HepG2 (cell line): ENCODE measurements at regions not wholly inside any gene's neighbourhood (a gene's known extent, or its start where the extent isn't known, plus 50 kb on each side); places are given as distances from the start of the nearest gene placed in this dataset.

Experiments used
- ATAC-seq: fragments of 200-7000 bp; cut with Tn5 transposase; 3 replicates; pipeline ENCODE4 v1.9.1; 2020; ENCODE audit warnings: mild to moderate bottlenecking, moderate library complexity
- BruUV-seq: library from RNA; stranded (reverse); fragments of 400-500 nt; replicated peaks from 2 replicates; lab custom pipeline; 2021; lab: Mats Ljungman, UMichigan
- CTCF ChIA-PET: fragments of 300-600 bp; formaldehyde crosslinking; extraction: SDS; loops from one replicate; lab custom pipeline; 2021; ENCODE audit warnings: low total read pairs, inconsistent platforms, low intra/inter-chr PET ratio; lab: Yijun Ruan, JAX
- POLR2A ChIA-PET: fragments of 350-600 bp; sonication (Branson Sonifier 250); formaldehyde crosslinking; loops from one replicate; lab custom pipeline; 2020; ENCODE audit warnings: antibody characterized with exemption, inconsistent platforms; lab: Yijun Ruan, JAX
- DNase-seq: peaks from one replicate; pipeline ENCODE4 v3.0.0-alpha.2; 2015; ENCODE audit warnings: low spot score
- FAIRE-seq: peaks from 3 replicates; lab custom pipeline; 2011; peaks lifted over from hg19 to GRCh38; lab: Jason Lieb, UNC
- H2AFZ ChIP-seq: one replicate; pipeline ENCODE4 v1.6.1; 2011; ENCODE audit warnings: low read length, inconsistent platforms
- H3K27ac ChIP-seq: fragments of 300-600 bp; 3 replicates; pipeline ENCODE4 v1.8.0; 2011; ENCODE audit warnings: mixed run types, mild to moderate bottlenecking, mixed read lengths, low read length, inconsistent platforms; ENCODE audit not compliant: insufficient read depth; ENCODE audit errors: extremely low read length
- H3K27me3 ChIP-seq, 2 experiments: fragments of 200-600 bp in 1 of 2; 2 replicates in 1 of 2; 3 replicates in 1 of 2; pipeline versions ENCODE4 v1.6.0 to v1.8.0; 2011; ENCODE audit warnings: low read length in 2 of 2, mild to moderate bottlenecking in 2 of 2, moderate library complexity in 2 of 2, inconsistent platforms in 1 of 2; ENCODE audit not compliant: insufficient read depth in 2 of 2, control insufficient read depth in 1 of 2
- H3K36me3 ChIP-seq, 2 experiments: fragments of 200-600 bp in 1 of 2; replicated peaks in 1 of 2; 2 replicates in 1 of 2; 3 replicates in 1 of 2; pipeline versions ENCODE4 v1.5.1 to v1.8.0; 2011; ENCODE audit warnings: low read length in 2 of 2, inconsistent platforms in 1 of 2; ENCODE audit not compliant: insufficient read depth in 2 of 2, control insufficient read depth in 1 of 2
- H3K4me1 ChIP-seq: 2 replicates; pipeline ENCODE4 v1.5.1; 2012; ENCODE audit warnings: low read length, inconsistent platforms; ENCODE audit not compliant: insufficient read depth
- H3K4me2 ChIP-seq: 2 replicates; pipeline ENCODE4 v1.6.0; 2011; ENCODE audit warnings: low read depth, low read length, inconsistent platforms
- H3K4me3 ChIP-seq, 3 experiments: fragments of 200-600 bp in 1 of 3; sonication (generic), shearing (Covaris generic) in 1 of 3; replicated peaks in 1 of 3; 2 replicates each; pipeline ENCODE4 v1.5.1; 2011 to 2016; ENCODE audit warnings: low read length in 3 of 3, inconsistent platforms in 2 of 3, low read depth in 2 of 3, mild to moderate bottlenecking in 2 of 3, control low read depth in 1 of 3, mixed read lengths in 1 of 3; ENCODE audit not compliant: insufficient read depth in 1 of 3
- H3K79me2 ChIP-seq: one replicate; pipeline ENCODE4 v1.6.1; 2011; ENCODE audit warnings: low read length, inconsistent platforms; ENCODE audit not compliant: insufficient read depth
- H3K9ac ChIP-seq: 2 replicates; pipeline ENCODE4 v1.6.0; 2011; ENCODE audit warnings: mild to moderate bottlenecking, low read depth, low read length, inconsistent platforms; ENCODE audit not compliant: insufficient read depth
- H3K9me3 ChIP-seq: 2 replicates; pipeline ENCODE4 v1.5.1; 2012; ENCODE audit warnings: mild to moderate bottlenecking, low read length
- H4K20me1 ChIP-seq: 2 replicates; pipeline ENCODE4 v1.6.0; 2011; ENCODE audit warnings: inconsistent platforms, mild to moderate bottlenecking, low read length, moderate library complexity; ENCODE audit not compliant: insufficient read depth
- CBFB ChIP-seq: sonication (generic); formaldehyde crosslinking; IDR thresholded peaks from 2 replicates; pipeline ENCODE4 v1.4.0; 2020; ENCODE audit warnings: missing genetic modification reagents
- CENPBD1 ChIP-seq: sonication (generic); formaldehyde crosslinking; IDR thresholded peaks from 2 replicates; pipeline ENCODE4 v1.8.0; 2022; ENCODE audit warnings: missing genetic modification reagents, low read depth, mild to moderate bottlenecking, borderline replicate concordance
- CENPT ChIP-seq: sonication (generic); formaldehyde crosslinking; IDR thresholded peaks from 2 replicates; pipeline ENCODE4 v1.8.0; 2022; ENCODE audit warnings: low read depth, mild to moderate bottlenecking, moderate library complexity, missing genetic modification reagents
- PBX3 ChIP-seq: sonication (generic); formaldehyde crosslinking; IDR thresholded peaks from 2 replicates; pipeline ENCODE4 v1.8.1; 2023; ENCODE audit warnings: missing genetic modification reagents, inconsistent platforms, borderline replicate concordance
- RBM39 ChIP-seq: fragments of 200-400 bp; formaldehyde crosslinking; IDR thresholded peaks from one replicate; pipeline ENCODE4 v1.6.1; 2018; ENCODE audit warnings: antibody characterized with exemption, mild to moderate bottlenecking, low read depth, low read length; ENCODE audit not compliant: poor library complexity, severe bottlenecking
- REPIN1 ChIP-seq: sonication (generic); formaldehyde crosslinking; IDR thresholded peaks from 2 replicates; pipeline ENCODE4 v1.8.0; 2022; ENCODE audit warnings: missing genetic modification reagents, low read depth, mild to moderate bottlenecking, borderline replicate concordance
- ZNF235 ChIP-seq: sonication (generic); formaldehyde crosslinking; IDR thresholded peaks from 2 replicates; pipeline ENCODE4 v1.8.1; 2023; ENCODE audit warnings: mild to moderate bottlenecking, missing genetic modification reagents, borderline replicate concordance
- ZNF281 ChIP-seq: sonication (generic); formaldehyde crosslinking; IDR thresholded peaks from 2 replicates; pipeline ENCODE4 v1.4.0; 2020; ENCODE audit warnings: missing genetic modification reagents, borderline replicate concordance
- ZNF556 ChIP-seq: sonication (generic); formaldehyde crosslinking; IDR thresholded peaks from 2 replicates; pipeline ENCODE4 v1.4.0; 2020; ENCODE audit warnings: mild to moderate bottlenecking, missing genetic modification reagents, borderline replicate concordance
- WGBS: methylation state at CpG from one replicate; pipeline ENCODE4 v1.1.6; 2017; ENCODE audit warnings: low lambda C conversion rate; 5-methylcytosine and 5-hydroxymethylcytosine counted together
- in situ Hi-C: cut with HindIII; loops from 2 replicates; pipeline ENCODE4 v1.10.0; 2017; ENCODE audit warnings: low pct_unique_long_range_greater_than_20kb; ENCODE audit not compliant: extremely low pct_ligation_motif_present
- intact Hi-C: fragments of 100-400 bp; cut with micrococcal nuclease; formaldehyde crosslinking; loops from one replicate; pipeline ENCODE4 v1.10.0; 2022; ENCODE audit not compliant: unreplicated experiment

GRCh38 chr2:10982931-10983701, 71.4 kb downstream of the KCNF1 start:
- peaks cover 21% of the 10 kb centered on the region for H3K9me3 ChIP-seq
- no peak overlapping the region for H3K4me3 ChIP-seq
- no peaks in the 10 kb centered on the region for H4K20me1 ChIP-seq
- BruUV-seq, result no TSS peak
- ATAC-seq (no peak), FAIRE-seq (no peak), DNase-seq (no peak)
- no peak overlapping the region for H3K9ac ChIP-seq
- ChIA-PET CTCF (no interaction called here), POLR2A (no interaction called here)
- no peaks in the 10 kb centered on the region for H3K4me1 ChIP-seq
- WGBS, result 58% methylated on average over 25 of the region's 25 CpGs
- no peaks in the 10 kb centered on the region for H3K79me2 ChIP-seq
- TF ChIP-seq ZNF556 (CRISPR knock-in tag) (peak; percentile 100), CENPT (CRISPR knock-in tag) (no peak)
- no peak overlapping the region for H3K4me2 ChIP-seq
- H3K27me3 ChIP-seq, result peaks cover 11 to 61% of the 10 kb centered on the region in 2 experiments; a peak in 4 of 5 replicates
- H3K36me3 ChIP-seq, result no peaks in the 10 kb centered on the region
- intact Hi-C loops, result no loop called here
- no peak overlapping the region for H2AFZ ChIP-seq
- no peak overlapping the region for H3K27ac ChIP-seq
- in situ Hi-C loops, result no loop called here

GRCh38 chr2:10983711-10984110, 72.0 kb downstream of the KCNF1 start:
- Histone ChIP-seq H3K9me3 (peaks cover 21% of the 10 kb centered on the region), H3K79me2 (no peaks in the 10 kb centered on the region), H3K4me3 (no peak overlapping the region), H3K27me3 (peaks cover 11 to 55% of the 10 kb centered on the region in 2 experiments; a peak in 4 of 5 replicates), H3K4me2 (no peak overlapping the region), H3K27ac (no peak overlapping the region), H4K20me1 (no peaks in the 10 kb centered on the region), H3K4me1 (no peaks in the 10 kb centered on the region), H2AFZ (no peak overlapping the region), H3K36me3 (no peaks in the 10 kb centered on the region), H3K9ac (no peak overlapping the region)
- WGBS, result 18% methylated on average over 9 of the region's 12 CpGs
- intact Hi-C loops (no loop called here), in situ Hi-C loops (no loop called here)
- FAIRE-seq, result no peak
- CTCF ChIA-PET, result no interaction called here
- no TSS peak for BruUV-seq
- ATAC-seq, result no peak
- no peak for DNase-seq
- POLR2A ChIA-PET, result no interaction called here
- TF ChIP-seq RBM39 (no peak), CENPBD1 (CRISPR knock-in tag) (no peak), REPIN1 (no peak), PBX3 (CRISPR knock-in tag) (no peak), CBFB (CRISPR knock-in tag) (no peak), ZNF281 (CRISPR knock-in tag) (no peak), ZNF235 (CRISPR knock-in tag) (no peak)
